GM18505 (cell line): ENCODE measurements at regions not wholly inside any gene's neighbourhood (a gene's known extent, or its start where the extent isn't known, plus 50 kb on each side); places are given as distances from the start of the nearest gene placed in this dataset.

Experiments used
- ATAC-seq: cut with Tn5 transposase; IDR thresholded peaks from one replicate; pipeline ENCODE4 v1.9.1; 2021; ENCODE audit not compliant: unreplicated experiment
- POLR2A ChIP-seq: IDR thresholded peaks from 4 replicates; pipeline ENCODE4 v1.6.1; 2011; ENCODE audit warnings: borderline replicate concordance; ENCODE audit not compliant: insufficient read depth, insufficient read length; ENCODE audit errors: extremely low read depth

DNA sequence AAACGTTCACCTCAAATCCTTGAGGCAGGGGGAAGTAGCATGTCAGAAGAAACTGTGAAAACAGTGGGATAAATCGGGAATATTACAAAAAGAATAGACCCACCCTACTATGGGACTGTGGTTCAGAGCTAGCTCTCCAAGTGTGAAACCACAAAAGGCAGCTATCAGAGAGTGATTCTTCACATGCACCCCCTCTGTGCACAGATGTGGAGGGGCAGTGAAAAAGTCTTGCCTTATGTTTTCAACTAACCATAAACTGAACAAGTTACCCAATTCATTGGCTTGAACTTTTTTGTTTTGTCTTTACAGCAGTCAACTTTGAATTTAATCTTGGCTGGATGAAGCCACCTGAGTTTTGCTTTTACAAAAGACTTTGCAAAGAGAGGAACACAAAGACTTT lies 98.8 kb upstream of the NR4A3 start:
- no peak for ATAC-seq
- no peak for TF ChIP-seq POLR2A

DNA sequence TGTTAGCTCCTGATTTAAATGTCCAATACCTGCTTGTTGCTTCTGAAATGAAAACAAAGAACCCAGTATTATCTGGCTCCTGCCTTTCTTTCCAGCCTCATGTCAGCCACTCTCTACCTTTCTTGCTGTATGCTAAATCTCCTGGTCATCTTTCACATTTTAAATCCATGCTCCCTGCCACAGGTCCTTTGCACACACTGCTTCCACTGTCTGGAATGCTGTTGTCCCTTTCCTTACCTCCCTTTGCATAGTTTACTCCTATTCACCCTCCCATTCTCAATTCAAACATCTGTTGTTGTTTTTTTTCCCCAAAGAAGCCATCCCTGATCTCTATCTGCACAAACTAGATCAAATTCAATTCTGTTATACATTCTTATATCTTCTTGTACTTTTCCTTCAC lies 97.0 kb upstream of the NR4A3 start:
- TF ChIP-seq POLR2A, result no peak
- no peak for ATAC-seq

DNA sequence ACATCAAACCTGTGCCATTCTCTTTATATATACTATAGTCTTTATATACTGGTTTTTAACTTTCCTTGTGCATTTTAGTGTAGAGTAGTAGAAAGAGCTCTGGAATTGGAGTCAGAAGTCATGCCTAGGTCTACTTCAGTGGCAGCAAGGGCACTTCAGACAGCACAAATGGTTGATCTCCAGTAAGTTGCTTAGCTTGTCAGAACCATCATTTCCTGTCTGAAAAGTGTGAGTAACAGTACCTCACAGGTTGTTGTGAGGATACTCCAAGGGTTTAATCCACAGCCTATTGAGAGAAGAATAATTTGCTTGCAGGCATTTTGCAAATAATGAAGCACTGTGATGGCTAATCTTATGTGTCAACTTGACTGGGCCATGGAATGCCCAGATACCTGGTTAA lies 95.8 kb upstream of the NR4A3 start:
- no peak for TF ChIP-seq POLR2A
- no peak for ATAC-seq

DNA sequence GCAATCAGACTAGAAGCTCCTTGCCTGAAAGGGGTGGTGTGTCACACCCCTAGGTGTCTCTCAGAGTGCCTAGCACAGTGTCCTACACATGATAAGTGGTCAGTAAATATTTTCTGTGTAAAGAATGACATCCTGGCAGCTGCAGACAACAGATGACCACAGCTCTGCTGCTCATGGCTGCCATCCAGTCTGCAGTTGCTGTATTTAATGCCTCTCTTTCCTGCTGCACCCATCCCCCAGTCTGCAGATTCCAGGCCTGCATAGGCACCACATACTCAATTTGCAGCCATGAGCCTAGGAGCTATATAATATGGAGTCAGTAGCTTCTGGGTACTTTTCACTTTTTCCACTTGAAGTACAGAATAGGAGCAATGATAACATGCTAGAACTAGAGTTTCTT lies 94.9 kb upstream of the NR4A3 start:
- no peak for ATAC-seq
- TF ChIP-seq POLR2A, result no peak

DNA sequence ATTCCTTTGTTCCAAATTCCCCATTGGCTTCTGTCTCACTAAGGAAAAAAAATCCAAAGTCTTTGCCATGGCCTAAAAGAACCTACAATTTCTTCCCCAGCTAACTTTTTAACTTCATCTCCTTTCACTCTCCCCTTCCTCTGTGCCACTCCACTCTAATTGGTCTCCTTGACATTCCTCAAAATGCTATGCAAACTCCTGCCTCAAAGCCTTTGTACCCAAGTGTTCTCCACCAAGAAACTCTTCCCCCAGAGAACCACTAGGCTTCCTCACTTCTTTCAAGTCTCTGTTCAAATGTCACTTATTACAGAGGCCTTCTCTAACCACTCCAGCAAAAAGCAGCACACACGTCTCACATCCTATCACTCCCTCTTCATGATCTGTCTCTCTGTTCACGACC lies 91.6 kb upstream of the NR4A3 start:
- no peak for TF ChIP-seq POLR2A
- ATAC-seq, result no peak

DNA sequence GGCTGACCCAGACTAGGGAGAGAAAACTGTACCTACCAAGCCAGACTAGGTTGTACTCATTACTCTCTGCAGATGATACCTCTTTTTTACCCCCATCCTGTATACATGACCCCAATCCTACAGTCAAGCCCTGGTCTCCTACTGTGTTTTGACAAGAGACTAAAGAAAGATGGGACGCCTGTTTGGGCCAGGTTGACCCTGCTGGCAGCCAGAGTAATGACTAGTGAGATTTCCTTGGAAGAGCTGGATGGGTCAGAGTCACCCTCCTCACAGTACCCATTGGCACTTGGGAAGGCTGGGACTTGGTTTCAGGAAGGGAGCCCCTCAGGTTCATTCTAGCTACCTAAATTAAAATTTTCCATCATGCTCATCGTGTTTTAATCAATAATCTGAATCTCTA lies 89.7 kb upstream of the NR4A3 start:
- no peak for TF ChIP-seq POLR2A
- ATAC-seq, result no peak

DNA sequence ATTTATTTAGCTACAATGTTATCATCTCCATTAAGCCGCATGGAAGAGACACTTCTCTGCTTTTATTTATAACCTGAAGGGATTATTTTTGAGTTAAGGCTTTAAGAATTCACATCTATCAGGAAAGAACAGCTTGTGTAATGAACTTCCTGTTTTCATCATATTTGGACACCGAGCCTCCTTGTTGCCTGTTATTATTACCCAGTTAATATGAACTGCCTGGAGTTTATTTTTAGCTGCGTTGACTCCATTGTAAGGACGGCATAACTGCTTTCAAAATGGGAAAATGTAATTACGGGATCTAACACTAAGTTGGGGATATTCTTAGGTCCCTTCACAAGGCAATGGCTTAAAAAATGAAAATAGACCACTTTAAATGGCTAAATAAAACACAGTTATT lies 89.0 kb upstream of the NR4A3 start:
- TF ChIP-seq POLR2A, result no peak
- no peak for ATAC-seq

DNA sequence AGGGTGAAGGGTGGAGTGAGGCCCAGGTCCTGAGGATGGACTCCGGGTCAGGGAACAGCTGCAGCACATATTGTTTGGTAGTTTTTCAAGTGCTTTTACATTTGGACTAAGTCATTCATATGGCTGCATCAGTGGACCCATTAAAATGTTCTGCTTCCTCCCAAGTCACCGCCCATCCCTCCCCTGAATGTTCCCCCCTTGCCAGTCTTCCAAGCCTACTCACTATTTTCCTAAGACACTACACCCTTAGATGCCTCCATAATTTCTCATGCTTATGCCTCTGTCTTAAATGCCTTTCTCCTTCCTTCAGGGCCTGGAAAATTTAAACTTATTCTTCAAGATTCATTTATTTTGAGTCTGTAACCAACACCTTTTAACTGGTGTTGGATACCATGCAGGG lies 86.6 kb upstream of the NR4A3 start:
- TF ChIP-seq POLR2A, result no peak
- ATAC-seq, result no peak

DNA sequence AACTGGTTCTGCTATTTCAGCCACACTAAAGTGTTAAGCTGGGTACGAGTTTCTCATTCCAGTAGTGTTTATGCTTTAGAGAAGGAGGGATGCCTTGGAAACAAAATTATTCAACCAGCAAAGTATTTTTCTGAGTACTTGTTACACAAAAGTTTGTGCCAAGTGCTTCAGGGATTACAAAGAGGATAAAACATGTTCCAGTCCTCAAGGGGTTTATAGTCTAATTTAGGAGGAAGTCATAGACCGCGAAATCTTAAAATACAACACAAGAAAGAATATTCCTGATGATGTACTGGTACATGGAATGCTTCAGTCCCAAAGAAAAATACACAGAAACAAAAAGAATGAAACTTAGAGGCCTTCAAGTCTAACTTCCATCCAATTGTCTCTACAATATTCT lies 85.4 kb upstream of the NR4A3 start:
- no peak for ATAC-seq
- no peak for TF ChIP-seq POLR2A

DNA sequence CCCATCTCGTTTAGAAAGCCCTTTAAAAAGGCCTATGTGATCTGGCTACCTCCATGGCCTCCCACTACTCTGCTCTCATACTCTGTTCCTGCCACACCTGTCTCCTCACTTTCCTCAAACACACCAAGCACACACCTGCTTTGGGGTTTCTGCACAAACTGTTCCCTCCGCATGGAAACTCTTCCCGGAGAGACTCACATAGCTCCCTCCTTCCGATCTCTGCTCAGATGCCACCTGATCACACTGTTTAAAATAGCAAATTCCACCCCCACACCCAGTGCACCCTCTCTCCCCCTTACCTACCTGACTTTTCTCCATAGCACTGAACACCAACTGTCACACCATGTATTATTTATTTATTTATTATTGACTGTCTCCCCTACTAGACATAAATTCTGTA lies 84.0 kb upstream of the NR4A3 start:
- no peak for TF ChIP-seq POLR2A
- no peak for ATAC-seq

DNA sequence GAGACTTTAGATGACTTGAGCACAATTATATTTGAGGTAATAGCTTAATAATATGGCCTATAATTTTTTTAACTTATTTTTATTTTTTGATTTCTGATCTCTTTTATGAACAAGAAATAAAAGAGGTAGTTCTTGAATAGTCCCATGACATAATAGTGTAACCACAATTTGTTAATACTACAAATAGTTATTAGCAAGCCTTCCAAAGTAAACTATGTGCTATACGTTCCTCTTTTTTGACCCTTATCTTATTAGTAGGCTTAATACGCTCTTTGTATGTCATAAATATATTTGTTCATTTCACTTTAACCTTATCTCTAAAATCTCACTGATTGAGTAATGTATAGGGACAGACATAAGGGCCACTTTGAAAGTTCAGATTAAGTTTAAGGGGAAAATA lies 78.7 kb upstream of the NR4A3 start:
- no peak for TF ChIP-seq POLR2A
- no peak for ATAC-seq

DNA sequence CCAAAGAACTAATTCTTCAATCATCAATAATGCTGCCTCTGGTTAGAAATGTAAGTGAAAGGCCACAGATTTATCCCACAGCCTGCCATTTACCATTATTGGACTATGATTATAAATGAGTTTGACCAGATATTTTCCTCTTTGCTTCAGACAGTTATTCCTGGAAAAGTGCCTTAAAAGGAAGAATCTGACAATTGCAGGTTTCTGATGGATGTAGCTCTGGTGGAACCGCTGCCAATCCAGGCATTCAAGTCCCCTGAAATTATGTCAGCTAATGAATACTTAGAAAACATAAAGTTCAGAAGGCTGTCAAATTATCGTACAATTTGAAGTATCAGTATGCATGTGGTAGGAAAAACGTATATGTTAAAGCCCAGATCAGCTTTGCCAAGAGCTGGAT lies 78.2 kb upstream of the NR4A3 start:
- no peak for ATAC-seq
- no peak for TF ChIP-seq POLR2A

DNA sequence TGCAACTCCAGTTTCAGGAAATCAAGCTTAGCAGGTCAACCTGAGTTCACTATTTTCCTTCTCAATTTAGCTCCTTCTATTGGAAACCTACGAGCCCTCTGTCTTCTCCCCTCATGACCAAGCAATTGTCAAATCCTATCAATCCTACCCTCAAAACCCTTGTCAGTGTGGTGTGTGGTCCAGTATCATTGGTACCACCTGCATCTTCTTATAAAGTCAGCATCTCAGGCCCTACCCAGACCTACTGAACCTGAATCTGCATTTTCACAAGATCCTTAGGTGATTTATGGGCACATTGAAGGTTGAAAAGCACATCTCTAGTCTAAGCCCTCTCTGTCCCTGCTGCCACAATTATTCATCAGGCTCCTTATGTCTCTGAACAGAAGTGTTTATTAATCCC lies 77.6 kb upstream of the NR4A3 start:
- ATAC-seq, result no peak
- no peak for TF ChIP-seq POLR2A

DNA sequence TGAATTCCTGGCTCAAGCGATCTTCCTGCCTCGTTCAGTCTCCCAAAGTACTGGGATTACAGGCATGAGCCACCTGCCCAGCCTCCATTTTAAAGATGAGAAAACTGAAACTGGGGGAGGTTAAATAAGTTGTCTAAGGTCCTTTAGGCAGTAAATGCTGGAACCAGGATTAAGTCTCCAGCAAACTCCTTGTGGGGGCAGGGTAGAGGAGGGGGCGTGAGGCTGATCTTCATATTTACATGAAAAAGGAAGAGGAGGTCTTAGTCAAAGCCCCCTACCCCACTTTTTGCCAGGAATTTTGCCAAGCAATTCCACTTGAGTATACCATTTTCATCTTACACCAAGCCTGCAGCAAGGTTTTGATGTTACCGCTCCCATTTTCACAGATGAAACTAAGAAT lies 76.6 kb upstream of the NR4A3 start:
- TF ChIP-seq POLR2A, result no peak
- no peak for ATAC-seq

DNA sequence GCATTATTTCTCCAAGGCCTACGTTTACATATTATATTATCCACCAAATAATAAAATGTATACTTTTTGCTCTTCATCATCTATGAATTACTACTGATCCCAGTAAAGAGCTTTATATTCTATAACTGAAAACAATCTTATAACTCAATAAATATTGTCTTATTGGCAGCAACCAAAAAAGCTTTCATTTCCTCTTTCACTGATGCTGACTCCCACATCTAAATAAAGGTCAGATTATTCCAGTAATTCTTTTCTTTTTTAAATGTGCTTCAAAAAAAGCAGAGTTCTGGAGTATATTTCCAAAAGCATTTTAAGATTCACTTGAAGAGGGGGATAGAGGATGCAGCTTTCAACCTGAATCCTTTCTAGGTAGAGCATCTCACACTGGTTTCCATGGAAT lies 75.3 kb upstream of the NR4A3 start:
- ATAC-seq, result no peak

More for the DNA sequence above, 75.3 kb upstream of the NR4A3 start:
- TF ChIP-seq POLR2A, result no peak
